NCI-H510A treated with DMSO at 0.1 percent for 48 hours (cell line): ENCODE measurements at regions not wholly inside any gene's neighbourhood (a gene's known extent, or its start where the extent isn't known, plus 50 kb on each side); places are given as distances from the start of the nearest gene placed in this dataset.
"Not testable (repeated sequence)": the region's sequence is repeated elsewhere in the genome, so short reads cannot be mapped to it uniquely, and the experiment has no call there.

Source experiments
- DNase-seq: peaks from one replicate; lab custom pipeline; 2025; lab: John Stamatoyannopoulos, UW

DNA sequence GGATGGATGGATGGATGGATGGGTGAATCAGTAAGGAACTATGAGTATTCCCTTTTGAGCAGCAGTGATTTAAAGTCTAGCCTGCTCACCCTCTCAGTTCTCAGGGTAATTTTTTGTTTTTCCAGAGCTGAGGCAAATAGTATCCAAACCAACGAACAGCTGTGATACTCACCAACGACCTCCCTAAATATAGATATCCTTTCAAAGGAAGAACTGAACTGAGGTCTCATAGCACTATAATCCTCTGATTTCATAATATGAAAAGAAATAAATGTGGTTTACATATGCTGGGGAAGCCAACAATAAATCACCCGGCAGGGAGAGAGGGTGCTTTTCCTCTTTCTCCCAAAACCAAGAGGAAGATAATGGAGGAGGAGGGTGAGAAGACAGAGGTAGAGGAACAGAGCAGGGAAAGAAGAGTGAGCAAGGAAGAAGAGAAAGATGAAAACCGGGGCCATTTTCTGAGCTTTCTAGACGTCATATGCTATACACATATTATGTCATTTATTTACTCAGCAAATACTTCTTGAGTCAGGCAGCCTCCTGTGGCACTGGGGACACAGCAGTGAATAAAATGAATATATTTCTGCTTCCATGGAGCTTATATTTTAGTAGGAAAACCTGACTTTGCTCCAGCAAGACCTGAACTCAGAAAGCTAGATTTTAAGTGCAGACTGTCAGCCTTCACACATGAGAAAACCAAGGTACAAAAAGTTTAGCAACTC is 710.7 kb upstream of the TBX3 start:
- DNase-seq: peak; percentile 80

DNA sequence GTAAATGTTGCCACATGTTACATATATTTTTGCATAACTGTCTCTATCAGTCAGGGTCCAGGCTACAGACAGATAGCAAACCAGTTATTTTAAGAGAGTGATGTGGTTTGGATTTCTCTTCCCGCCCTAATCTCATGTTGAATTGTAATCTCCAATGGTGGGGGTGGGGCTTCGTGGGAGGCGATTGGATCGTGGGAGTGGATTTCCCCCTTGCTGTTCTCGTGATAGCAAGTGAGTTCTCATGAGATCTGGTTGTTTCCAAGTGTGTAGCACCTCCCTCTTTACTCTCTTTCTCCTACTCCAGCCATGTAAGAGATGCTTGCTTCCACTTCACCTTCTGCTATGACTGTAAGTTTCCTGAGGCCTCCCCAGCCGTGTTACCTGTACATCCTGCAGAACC is 704.2 kb upstream of the TBX3 start:
- no peak for DNase-seq

DNA sequence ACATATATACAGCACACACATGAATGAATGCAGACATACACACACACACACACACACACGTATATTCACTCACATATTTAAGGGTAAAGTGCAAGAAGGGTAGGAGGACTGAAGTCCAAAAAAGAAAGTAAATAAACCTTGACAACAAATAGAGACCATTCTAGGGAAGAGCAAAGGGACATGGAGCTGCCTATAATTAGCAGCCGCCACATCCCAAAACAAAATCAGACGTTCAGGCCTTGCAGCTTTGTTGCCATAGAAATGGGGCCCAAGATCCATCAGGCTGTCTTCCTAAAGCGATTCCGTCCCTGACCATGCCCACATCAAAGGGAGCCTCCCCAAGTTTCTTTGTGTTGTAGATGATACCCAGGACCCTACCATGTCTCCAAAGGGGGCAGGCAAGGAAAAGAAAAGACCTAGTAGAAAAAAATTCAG is 703.5 kb upstream of the TBX3 start:
- DNase-seq: no peak

DNA sequence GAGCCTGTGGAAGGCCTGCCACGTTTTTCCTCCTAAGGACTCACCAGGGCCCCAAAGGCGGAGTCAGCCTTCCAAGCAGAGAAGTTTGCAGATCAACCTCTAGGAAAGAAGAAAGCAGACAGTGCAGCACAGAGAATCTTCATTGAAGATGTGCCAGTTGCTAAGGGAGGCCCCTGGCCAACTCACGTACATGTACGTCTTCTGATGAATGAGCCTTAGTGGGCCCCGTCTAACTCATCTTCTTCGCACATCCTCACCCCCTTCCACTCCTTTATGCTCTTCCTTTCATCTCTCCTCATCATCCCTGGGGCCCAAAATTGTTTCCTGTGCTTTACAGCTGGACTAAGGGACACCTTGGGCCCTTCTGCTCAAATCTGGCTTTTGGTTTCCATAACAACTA is 703.0 kb upstream of the TBX3 start:
- DNase-seq: no peak

DNA sequence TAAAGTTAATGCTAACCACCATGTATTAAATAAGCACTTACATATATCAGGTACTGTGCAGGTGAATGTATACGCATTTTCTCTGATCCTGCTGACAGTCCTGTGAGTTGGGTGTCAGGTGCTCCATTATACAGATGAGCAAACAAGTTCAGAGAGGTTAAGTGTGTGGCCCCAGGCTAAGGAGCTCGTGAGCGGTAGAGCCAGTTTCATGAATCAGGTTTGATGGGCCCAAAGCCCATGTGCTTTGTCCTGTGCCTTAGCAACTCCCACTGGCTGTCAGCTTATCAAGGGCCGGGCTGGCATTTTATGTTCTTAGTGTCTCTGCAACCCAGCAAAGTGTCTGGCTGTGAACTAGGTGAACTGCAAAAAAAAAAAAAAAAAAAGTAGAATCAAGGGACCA is 701.2 kb upstream of the TBX3 start:
- DNase-seq: no peak

DNA sequence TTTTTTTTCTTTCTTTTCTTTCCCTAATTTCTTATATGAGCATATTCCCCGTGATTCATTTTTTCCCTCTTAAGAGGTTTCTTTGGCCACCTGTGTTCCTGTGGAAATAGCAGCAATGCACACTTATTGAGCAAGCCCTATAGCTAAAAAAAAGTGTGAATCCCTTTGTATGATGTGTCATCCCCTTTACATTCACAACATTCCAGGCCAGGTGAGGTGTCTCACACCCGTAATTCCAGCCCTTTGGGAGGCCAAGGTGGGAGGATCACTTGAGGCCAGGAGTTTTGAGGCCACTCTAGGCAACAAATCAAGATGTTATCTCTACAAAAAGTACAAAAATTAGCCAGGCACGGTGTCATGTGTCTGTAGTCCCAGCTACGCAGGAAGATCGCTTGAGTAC is 700.4 kb upstream of the TBX3 start:
- DNase-seq: no peak

DNA sequence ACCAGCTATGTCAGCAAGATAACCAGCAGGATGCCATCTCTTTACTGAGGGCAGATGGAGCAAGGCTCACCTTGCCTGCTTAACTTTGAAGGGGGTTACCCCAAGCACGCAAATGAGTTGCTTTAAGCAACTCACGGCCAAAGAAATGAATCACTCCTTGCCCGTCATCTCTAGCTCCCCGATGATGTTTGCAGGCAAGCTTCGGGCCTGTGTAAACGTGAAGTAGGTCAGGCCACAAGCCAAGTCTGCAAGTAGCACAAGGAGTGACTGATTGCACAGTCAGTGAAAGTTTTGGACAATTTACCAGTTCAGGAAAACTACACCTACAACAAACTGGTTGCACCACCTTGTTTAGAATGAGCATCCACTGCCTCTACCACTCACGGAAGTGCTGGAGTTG is 699.7 kb upstream of the TBX3 start:
- DNase-seq: no peak

DNA sequence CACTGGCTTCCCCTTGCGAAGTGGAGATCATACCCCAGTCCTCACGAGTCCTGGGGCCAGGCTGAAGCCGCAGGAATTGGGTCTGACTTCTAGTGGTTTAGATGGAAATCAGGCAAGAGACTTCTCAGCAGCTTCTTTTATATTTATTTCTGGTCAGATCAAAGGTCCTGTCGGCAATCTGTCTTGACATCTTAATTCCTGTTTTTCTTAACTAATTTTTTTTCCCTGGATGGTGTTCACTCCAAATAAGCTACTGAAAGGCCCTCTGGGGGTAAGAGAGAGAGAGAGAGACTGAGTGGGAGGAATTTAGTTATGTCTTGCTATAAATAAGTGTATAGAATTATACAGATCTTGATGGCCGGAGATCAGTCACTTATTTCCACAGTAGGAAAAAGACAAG is 698.7 kb upstream of the TBX3 start:
- DNase-seq: no peak

DNA sequence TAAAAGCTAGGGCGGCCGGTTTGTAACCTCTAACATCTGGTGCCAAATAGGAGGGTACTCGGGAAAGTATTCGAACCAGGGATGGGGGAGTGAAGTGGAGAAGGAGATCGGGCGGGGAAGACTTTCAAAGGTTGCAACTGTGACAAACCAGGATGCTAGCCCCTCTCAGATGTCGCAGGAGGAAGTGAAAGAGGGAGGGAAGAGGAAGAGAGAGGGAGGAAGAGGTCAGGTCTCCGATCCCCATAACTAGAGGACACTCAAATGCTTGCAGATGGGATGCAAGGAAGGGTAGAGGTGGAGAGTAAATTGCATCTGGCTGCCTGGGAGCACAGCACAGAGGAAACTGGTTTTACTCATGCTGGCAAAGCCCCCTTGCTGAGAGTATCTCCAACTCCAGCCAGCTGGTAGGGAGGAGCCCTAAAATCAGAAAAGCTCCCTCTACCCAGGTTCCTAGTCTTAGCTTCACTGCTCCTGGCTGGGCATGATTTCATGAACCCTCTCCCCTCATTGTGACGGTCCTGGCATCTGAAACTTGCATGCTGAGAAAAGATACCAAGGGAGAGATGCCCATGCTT is 696.7 kb upstream of the TBX3 start:
- no peak for DNase-seq

DNA sequence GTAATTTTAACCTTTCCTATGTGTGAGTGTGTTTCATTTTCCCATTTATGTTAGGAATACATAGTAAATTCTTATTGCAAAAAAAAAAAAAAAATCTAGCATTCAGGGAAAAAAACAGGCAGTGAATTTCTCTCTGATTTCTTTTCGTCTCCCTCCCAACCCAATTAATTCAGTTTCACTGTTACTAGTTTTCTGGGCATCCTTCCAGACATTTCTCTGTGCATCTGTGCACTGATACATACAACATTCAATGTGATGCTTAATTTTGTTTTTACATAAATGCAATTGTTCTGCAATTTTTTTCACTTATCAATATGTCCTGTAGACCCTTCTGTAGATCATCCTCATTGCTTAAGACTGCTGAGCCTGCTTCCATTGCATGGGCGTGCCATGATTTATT is 694.3 kb upstream of the TBX3 start:
- no peak for DNase-seq

DNA sequence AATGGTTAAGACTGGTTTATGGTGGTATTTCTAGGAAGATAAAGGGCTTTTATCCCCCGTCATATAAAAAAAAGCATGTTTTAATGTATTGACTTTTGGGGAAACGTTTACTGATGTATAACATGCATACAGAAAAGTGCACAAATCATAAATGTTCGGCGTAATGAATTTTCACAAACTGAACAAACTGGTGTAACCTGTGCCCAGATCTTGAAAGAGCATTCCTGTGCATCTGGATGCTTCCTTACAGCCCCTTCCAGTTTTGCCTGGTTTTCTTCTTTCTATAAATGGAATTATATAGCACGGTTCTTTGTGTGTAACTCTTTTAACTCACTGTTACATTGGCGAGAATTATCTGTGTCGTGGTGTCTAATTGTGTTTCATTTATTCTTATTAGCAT is 693.8 kb upstream of the TBX3 start:
- no peak for DNase-seq

DNA sequence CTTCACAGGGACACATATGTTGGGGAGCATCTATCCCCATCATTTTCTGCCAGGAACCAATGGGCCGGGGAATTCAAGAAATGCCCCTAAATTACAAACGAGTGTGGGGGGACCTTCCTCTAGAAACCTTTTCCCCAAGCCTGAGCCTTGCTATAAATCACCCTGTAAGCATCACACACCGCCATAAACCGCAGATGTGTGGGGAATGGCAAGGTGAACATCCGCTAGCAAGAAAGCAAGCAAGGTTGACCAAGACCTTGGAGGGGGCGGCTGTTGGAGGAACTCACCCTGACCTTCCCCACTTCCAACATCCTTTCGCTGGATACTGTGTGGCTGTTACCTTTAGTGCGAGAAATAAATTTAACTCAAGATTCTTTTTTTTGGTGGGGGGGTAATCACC is 693.3 kb upstream of the TBX3 start:
- no peak for DNase-seq

DNA sequence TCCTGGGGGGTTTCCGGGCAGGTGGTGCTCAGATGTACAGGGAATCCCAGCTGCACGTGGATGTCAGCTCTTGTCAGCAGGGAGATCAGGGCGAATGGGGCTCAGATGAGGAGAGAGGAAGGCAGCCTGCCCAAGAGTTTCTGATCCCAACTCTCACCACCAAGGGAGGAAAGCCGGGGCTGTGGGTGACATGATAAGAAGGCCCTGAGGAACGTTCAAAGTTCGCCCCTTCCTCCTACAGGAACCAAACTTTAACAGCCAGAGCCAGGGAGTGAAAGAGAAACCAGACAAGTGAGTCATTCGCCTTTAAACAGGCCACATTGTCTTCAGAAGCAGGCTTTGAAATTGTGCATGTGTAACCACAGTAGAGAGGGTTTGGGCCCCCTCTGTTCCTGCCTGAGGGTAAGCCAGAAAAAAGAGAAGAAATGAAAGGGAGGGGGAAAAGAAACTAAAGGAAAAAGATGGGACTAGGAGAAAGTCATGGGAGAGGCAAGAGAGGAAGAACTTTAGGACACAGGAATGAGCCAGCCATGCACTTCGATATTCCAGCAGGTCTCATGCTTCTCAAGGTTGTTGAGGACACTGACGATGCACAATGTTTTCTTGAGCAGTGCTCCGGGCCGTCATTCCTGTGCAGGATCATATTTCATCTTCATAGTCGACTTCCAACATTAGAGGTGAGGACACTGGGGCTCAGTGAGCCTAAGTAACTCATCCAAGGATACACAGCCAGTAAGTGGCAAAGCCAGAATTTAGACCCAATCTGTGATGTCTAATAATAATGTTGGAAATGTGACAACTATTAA is 691.4 kb upstream of the TBX3 start:
- no peak for DNase-seq

DNA sequence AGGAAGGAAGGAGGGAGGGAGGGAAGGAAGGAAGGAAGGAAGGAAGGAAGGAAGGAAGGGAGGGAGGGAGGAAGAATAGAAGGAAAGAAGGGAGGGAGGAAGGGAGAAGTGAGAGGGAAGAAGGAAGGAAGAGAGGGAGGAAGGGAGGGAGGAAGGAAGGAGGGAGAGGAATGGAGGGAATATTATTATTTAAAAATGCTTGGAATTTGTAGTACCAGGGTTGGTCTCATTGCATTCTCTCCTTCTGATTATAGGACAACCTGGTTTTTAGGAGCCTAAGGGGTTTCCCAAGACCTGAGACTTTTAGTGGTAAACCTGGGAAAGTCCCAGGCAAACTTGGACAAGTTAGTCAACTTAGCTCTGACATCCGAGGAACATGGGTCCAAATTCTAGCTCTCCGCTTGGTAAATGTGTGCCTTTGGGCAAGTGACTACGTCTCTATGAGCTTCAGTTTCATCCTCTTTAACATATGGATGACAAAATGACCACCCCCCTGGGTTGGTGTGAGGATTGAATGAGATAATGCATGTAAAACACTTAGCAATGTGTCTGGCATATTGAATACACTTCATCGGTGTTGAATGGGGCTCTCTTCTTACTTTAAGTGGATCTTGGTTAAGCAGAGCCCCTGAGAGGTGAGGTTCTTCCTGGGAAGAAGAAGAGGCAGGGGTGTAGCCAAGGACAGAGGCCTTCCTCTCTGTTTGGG is 690.7 kb upstream of the TBX3 start:
- no peak for DNase-seq

DNA sequence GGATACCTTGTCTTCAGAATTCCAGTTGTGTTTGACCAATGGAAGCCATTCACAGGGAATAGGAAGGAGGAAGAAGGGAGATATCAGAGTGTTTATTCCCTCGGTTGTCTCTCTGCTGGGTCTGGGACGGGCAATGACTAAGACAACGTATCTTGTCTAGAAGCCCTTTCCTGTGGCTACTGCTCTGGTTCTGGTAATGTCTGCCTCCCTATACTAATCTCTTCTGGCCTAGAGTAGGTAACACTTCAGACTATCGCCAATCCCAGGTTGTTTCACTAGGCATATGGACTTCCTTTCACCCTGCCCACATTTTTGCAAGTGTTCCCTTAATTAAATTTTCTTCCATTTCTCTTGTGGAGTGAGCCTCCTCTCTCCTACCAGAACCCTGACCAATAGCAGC is 687.7 kb upstream of the TBX3 start:
- no peak for DNase-seq

DNA sequence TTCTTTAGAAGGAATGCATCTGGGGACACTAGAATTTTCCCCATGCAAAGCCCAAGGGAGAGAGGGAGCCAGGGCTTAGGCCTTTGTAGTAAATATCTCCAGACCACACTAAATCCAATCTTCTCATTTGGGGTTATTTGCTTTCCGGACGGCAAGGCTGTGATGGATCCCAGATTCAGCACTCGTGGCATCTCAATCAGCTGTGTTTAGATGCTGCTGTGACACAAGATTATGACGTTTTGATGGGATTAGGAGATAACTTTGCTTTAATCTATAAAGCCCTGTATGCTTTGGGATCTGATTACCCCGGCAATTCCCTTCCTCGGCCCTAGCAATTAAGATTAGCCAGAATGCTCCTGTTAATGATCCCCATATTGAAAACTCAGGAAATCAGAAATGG is 686.7 kb upstream of the TBX3 start:
- no peak for DNase-seq

DNA sequence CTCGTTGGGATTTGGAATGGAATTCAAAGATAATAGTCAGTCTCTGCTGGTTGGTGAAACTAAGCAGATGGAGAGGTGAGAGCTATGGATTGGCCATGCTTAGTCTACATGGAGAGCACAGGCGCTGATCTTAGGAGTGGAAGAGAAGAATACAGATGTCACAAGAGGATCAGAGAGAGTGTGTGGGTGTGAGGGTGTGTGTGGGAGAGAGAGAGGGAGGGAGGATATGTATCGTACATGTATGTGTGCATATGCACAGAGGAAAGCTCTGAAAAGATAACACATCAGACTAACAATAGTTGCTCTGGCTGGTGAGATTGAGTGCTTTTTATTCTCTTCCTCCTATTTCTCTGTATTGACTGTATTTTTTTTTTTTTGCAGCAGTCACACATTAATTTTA is 686.2 kb upstream of the TBX3 start:
- no peak for DNase-seq

DNA sequence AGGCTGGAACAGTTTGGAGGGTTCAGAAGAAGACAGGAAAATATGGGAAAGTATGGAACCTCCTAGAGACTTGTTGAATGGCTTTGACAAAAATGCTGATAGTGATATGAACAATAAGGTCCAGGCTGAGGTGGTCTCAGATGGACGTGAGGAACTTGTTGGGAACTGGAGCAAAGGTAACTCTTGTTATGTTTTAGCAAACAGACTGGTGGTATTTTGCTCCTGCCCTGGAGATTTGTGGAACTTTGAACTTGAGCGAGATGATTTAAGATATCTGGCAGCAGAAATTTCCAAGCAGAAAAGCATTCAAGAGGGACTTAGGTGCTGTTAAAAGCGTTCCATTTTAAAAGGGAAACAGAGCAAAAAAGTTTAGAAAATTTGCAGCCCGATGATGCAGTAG is 682.3 kb upstream of the TBX3 start:
- DNase-seq: not testable (repeated sequence)

DNA sequence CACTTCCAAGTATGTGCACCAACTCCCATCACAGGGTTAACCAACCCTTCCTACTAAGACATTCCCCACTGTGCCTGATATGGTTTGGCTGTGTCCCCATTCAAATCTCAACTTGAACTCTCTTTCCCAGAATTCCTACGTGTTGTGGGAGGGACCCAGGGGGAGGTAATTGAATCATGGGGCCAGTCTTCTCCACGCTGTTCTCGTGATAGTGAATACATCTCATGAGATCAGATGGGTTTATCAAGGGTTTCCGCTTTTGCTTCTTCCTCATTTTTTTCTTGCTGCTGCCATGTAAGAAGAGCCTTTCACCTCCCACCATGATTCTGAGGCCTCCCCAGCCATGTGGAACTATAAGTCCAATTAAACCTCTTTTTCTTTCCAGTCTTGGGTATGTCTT is 681.8 kb upstream of the TBX3 start:
- DNase-seq: not testable (repeated sequence)

DNA sequence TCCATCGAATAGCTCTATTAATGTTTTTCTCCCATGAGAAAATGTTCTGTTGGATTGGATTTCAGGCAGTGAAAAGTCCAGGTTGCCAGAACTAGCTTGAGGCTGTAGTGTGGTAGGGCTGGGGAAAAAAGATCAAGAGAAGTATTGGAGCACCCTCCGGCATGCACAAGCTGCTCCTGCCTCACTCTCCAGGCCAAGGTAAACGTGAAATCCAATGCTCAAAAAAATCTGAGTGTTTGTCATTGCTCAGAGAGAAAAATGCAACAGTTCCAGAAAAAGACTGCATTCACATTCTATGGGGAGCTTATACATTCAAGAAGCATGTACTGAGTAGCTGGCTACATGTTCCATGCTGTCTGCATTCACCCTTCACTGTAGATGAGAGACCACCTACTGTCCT is 680.9 kb upstream of the TBX3 start:
- DNase-seq: no peak

DNA sequence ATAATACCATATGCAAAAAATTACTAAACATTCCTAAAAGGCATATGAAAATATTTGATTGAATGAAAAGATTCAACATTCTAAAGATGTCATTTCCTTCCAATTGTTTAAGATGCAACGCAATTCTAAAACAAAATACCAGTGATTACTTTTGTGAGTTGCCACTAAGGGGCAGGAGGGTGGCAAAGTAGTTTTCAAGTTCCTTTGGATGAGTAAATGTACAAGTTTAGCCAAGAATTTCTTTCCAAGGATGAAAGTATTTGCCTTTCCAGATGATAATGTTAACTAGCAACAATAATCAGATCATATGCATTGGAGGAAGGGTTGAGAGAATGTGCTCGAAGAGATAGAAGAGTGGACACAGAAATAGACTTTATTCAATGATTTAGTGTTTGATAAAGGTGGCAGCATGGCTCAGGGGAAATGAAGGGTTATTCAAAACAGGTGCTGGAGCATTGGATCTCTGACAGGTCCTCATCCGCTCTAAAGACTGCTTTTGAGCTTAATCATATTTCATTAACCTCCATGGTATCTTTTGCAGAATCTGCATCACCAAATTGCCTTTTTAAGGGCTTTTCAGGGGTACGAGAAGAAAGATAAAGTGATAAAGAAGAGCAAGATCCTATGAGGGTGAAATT is 678.5 kb upstream of the TBX3 start:
- DNase-seq: no peak

DNA sequence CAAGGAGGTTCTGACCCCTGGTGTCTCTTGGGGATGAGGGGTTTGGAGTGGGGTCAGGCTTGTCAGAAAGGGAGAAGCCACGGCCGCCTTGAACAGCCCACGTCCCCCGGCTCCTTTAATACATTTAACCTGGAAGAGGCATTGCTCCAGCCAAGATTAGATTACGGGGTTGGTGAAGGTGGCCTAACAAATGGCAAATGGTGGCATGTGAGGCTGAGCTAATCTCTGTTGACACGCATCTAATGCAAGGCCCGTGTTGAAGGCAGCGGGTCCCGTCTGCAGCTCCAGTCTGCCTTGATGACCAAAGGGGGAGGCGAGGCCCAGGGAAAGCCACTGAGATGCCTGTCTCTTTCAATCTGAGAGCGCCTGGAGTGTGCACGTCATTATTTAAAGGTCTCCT is 673.7 kb upstream of the TBX3 start:
- no peak for DNase-seq
